IPS-NIHi7 (cell line): ENCODE measurements at regions not wholly inside any gene's neighbourhood (a gene's known extent, or its start where the extent isn't known, plus 50 kb on each side); places are given as distances from the start of the nearest gene placed in this dataset.

Experiments used
- DNase-seq: peaks from one replicate; pipeline ENCODE4 v3.0.0; 2012; ENCODE audit warnings: mixed read lengths; ENCODE audit errors: extremely low spot score

DNA sequence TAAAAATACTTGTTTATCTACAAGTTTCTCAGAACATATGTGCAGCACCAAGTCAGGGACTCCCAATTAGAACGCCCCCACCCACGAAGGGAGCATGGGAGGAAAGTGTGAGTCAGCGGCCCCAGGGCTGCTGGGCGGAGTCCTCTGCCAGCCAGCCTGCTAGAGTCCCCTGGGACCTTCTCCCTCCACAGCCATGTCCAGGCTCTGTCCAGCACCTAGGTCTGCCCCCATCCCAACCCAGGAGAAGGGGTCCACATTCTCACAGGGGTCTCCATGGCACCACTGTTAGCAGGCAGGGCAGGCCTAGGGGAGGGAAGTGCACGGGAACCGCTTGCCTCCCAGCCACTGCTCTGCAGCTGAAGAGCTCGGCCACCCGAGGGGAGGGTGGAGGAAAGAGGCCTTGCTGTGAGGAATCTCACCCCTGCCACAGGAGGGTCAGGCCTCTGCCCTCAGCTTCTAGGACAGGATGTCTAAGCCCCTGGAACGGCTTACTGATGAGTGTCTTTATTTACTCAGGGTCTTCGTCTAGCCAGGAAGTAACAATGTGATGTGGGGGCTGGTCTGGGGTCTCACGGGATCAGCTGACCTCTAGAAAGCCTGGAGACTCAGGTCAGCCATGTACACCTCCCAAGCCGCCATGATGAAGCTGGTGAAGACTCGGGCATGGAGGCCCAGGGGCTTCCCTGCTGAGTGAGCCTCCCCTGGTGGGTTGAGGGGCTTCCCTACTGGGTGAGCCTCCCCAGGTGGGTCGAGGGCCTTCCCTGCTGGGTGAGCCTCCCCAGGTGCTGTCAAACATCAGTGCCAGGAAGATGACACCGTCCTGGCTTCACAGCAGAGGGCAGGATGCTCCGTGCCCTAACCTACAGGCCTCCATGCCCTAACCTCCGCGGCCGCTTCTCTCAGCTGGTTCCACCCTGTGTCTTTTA, 190.3 kb downstream of the RBFOX3 start:
- no peak for DNase-seq

DNA sequence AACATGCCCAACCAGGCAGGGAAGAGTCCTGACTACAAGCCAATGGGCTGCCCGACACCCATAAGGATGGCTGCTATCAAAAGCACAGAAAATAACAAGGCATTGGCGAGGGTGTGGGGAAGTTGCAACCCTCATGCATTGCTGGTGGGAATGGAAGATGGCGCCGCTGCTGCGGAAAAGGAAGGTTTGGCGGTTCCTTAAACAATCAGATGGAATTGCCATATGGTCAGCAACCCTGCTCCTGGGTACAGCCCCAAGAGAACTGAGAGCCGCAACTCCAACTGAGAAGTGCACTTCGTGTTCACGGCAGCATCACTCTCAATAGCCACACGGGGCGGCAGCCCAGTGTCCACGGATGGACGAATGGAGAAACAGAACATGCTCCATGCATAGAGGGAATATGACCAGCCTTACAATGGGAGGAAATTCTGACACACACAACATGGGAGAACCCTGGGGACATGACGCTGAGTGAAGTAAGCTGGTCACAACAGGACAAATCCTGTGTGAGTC, 193.3 kb downstream of the RBFOX3 start:
- no peak for DNase-seq

DNA sequence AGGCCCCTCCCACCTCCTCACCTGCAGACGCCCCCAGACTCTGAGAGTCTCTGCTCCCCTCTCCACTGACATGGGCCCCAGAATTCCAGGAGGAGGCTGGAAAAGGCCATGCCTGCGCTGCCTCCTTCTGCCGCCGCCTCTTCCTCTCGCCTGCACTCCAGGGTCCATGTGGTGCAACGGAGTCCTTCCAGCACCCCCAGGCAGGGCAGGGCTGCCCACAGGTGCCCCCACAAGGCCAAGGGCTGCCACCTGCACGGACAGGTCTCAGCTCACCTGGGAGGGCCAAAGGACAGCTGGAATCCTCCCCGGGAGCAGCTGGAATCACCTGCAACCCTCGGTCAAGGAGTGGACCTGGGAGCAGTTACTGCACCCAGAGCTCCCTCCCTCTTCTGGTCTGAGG, 194.9 kb downstream of the RBFOX3 start:
- DNase-seq: no peak

DNA sequence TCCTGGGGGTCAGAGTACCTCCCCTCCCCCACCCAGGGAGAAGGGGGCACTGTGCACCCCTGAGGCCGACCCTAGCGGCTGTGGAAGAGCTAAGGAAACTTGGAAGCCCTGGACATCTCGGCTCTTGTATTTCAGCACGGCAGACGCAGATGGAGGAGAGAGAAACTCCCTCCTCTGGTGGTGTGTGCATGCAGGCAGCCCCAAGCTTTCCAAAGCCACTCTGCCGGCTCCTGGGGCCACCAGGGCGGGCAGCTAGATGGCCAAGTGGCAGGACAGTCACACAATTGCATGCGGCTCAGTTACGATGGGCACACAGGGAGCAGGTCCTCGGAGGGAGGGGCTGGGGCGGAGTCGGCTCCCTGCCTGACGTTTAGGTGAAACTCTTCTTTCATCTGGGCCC, 195.5 kb downstream of the RBFOX3 start:
- no peak for DNase-seq

DNA sequence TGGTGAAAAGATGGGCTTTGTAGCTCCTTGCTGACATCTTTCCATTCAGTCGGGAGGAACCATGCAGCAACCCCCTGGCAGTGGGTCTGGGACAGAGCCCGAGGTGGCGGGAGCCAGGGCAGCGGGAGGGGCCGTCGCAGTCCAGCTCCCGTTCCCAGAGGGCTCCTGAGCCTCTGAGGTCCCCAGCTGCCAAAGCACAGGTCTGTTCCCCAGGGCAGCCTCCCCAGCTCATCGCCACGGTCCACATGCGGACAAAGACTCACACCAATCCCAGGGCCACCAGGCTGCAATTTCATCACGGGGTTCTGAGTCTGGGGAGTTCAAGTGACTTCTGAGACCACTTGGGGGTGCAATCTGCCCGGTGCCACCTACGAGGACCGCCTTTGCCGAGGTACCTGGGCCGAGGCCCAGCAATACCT, 196.0 kb downstream of the RBFOX3 start:
- no peak for DNase-seq

DNA sequence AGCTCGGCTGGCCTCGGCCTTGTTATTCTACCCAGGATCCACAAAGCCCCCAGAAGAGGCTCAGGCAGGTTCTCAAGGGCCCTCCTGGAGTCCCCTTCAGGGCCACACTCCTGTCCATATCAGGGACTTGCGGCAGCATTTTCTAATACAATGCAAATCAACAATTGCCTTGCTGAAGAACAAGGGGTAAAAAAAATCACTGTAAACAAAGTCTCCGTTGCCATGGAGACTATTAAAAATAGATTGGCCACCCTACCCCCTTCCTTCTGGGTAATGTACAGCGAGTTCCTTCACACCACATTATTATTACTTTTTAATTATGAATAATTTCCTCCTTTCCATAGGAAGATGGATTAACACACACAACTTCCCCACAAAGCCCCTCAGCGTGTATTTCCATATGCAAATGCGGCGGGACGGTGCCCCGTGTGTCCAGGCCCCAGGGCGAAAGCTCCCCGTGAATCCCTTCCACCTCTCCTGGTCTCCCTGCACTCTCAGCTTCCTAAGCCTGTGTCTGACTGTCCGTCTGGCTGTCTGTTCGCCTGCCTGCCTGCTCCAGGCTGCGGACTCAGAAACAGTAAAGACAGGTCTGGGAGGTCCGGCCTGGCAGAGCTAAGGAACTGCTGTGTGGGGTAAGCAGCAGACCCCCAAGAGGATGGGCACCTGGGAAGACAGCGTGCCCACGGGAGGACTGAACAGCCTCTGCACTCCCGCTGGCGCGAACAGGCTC, 196.6 kb downstream of the RBFOX3 start:
- no peak for DNase-seq

DNA sequence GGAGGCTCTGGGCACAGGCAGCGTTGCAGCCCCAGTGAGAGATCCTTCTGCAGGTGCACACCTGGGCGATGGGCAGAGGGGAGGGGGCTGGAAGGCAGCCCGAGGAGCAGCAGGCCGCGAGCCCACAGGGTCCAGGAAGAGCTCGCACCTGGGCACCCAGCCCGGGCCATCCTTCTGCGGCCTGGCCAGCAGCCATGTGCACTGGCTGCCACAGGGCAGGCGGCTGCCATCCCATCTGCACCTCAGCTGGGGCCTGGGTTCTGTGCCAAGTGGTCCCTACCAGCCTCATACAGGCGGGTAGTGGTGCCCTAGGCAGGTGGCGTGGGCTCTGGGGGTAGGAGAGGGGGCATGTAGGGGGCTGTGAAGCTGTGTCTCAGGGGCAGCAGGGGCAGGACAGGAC, 197.2 kb downstream of the RBFOX3 start:
- DNase-seq: no peak

DNA sequence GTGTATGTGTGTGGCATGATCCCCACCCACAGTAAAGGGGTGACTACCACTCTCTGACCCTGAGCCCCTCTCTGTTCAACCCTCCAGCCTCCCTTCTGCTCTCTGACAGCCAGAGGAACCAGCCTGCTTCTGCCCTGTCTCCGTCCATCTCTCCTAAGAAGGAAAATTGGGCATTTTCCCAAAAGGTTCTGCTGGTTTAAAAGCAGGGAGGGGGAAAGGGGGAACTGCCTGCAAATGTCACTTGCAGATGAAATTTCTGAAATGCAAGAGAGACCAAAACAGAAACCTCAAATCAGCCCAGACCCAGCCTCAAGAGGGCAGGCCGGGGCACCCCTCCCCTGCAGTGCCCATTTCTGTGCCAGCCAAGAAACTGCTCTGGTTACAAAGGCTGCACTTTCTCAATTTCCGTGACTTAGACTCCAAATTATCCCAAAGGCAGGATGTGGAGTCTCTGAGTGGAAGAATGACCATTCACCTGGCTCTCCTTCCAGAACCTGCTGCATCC, 197.9 kb downstream of the RBFOX3 start:
- DNase-seq: no peak

DNA sequence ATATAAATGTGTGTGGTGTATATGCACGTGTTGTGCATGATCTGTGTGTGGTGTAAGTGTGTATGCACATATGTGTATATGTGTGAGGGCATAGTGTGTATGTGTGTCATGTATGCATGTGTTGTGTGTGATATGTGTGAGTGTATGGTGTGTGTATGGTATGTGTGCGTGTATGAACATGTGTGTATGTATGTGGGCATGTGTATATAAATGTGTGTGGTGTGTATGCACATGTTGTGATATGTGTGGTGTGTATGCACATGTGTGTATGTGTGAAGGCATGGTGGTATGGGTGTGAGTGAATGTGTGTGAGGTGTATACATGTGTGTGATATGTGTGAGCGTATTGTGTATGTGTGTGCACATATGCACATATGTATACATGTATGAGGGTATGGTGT, 198.7 kb downstream of the RBFOX3 start:
- DNase-seq: no peak

DNA sequence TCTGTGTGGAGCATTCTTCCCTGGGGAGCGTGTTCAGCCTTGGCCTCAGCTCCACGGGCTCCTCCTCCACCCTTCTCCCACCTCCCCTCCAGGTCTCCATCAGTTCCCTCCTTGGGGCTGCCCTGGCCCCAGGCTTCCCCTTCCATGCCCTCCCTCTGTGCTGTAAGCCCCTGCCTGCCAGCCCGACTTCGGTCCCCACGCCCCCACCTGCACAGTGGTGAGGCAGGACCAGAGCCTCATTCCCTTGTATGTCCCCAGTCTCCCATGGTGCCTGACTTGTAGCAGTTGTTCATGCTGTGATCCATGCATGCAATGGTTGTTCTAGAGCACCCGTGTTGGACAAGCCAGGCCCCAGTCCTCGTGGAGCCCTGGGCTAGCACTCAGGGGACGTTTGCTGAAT, 199.4 kb downstream of the RBFOX3 start:
- no peak for DNase-seq

DNA sequence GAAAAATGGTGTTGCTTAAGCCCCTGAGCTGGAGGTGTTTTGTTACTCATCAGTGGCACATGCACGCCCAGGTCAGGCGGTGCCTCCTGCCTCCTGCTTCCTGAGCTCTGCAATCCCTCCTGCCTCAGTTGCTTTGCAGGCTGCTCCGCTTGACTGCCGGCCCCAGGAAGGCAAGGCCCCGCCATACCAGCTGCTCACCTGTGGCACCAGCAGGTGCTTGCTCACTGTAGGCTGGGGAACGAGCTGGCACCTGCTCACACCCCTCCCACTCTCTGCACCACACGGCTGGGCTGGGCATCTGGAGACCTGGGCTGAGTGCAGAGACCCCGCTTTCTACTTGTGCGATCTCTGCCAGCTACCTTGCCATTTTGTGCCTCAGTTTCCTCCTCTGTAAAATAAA, 200.2 kb downstream of the RBFOX3 start:
- no peak for DNase-seq

DNA sequence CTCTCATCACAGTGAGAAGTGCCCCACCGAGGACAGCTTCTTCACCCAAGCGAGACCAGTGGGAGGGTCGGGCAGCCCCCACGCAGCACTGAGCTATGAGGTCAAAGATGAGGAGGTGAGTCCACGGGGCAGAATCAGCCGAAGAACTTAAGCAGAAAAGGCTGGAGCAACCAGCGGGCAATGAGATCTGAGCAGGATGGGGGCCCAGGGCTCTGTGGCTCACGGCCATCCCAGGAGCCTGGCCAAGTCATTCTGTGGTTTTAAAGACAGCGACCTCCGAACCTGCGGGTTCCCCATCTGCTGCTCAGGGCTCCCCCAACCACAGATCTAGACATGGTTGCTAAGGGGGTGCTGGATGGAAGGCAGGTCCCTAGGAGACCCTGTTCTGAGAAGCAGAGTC, 202.6 kb downstream of the RBFOX3 start:
- no peak for DNase-seq

DNA sequence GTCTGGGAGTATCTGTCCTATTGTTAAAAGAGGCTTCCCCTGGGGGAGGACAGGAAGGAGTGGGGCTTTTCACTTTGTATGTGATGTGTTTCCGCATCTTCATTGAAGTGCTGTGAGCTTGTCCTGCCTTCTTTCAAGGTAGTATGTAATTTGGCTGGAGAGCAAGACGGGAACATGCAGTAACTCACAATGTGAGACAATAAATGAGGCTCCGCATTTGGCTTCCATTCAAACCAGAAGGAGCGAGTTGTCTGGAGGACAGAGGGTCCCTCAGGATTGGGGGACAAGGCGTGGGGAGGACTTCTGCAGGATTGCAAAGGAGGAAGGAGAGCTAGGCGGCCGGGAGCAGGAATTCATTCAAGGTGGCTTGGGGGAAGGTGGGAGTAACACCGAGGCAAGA, 203.5 kb downstream of the RBFOX3 start:
- no peak for DNase-seq

DNA sequence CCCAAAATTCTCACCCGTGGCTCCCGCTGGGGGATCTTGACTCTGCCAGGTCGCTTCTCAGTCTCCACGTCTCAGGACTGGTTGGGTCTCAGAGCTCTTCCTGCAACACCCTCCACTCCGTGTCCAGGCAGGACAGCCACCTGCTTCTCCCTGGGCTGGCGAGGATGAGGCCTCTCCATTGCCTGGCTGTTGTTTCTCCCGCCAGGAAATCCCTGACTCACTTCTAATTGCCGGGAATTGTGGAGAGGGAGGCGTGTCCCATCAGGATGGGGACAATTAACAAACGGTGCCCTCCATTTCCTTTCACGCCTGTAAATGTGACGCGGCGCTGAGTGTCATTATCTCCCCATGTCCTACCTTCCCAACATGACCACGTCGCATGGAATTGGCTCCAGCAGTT, 204.5 kb downstream of the RBFOX3 start:
- no peak for DNase-seq

DNA sequence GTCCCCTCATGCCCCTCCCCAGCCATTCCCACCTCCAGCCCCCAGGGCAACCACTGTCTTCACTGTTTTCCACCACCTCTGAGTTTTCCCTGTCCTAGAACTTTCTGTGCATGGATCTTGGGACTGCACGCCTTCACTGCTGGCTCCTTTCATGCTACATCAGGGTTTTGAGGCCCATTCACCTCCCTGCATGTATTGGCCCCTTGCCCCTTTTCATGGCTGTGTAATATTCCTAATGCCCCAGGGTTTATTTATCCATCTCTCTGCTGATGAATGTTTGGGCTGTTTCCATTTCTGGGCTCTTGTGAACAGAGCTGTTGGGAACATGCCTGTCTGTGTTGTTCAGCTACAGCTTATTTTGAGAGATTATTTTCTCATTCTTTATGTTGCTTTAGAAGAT, 205.0 kb downstream of the RBFOX3 start:
- no peak for DNase-seq

DNA sequence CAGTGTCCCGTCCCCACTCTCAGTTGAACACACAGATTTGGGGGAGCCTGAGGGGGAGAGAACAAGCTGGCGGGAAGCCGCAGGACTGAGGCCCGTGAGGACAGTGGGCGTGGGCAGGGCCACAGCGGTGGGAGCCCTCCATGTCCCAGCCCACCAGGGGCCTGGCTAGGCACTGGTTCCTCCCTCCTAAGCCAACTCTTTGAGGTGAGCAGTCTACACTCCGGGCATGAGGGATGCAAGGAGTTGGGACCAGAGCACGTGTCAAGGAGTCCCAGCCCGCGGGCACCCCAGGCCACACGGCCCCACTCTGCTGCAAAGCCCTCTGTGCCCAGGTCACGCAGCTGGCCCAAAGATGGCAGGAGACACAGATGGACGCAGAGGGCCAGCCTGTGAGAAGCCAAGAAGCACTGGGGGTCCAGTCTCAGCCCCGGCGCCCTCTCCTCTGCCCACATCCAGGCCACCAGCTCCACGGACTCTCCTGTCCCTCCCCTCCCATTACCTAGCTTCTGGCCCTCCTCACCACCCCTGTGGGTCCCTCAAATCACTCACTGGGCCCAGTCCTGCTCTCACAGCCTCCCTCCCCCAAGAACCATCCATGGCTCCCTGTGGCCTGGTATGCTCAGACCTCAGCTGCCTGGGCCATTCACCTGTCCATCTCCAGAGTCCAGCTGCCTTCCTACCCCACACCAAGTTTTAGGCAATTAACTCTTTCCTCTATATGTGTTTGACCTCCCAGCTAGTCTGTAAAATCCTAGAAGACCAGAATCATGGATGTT, 206.5 kb downstream of the RBFOX3 start:
- no peak for DNase-seq

DNA sequence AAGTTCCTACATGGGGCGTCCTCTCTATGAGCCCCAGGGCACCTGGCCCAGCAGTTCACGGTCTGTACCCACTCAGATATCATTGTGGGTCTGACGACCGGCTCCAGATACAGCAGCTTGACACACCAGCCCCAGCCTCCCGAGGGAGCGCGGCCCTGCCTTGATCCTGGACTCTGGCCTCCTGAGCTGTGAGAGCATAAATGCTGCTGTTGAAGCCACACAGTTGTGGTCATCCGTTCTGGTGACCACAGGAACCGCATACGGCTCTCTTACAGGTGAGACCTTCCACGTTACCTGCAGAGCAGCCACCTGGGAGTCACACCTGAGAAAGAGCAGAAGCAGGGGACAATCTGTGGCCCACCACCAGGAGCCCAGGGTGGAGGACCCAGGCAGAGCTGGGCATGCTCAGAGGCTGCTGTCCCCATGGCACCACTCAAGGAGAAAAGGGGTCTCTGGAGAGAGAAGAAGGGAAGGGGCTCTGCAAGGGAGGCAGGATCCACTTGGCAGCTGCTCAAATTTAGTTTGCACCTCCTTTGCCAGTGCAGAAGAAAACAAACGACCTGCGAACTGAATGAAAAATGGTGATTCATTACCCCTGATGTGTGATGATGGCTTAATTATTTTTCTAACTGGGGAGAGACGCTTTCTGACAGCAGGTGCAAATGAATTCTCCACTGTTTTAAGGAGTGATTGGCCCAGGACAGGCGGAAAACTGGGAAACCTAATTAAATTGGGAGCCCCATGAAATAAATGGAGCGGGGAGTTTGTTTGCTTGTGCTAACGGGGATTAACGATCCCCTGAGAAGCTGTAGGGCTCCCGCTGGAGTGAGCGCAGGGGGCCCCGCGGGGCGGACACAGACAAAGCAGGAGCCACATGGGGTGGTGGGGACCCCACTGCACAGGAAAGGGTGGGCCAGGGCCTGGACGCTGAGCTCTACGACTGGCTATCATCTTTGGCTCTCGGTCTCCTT, 208.9 kb downstream of the RBFOX3 start:
- DNase-seq: no peak

DNA sequence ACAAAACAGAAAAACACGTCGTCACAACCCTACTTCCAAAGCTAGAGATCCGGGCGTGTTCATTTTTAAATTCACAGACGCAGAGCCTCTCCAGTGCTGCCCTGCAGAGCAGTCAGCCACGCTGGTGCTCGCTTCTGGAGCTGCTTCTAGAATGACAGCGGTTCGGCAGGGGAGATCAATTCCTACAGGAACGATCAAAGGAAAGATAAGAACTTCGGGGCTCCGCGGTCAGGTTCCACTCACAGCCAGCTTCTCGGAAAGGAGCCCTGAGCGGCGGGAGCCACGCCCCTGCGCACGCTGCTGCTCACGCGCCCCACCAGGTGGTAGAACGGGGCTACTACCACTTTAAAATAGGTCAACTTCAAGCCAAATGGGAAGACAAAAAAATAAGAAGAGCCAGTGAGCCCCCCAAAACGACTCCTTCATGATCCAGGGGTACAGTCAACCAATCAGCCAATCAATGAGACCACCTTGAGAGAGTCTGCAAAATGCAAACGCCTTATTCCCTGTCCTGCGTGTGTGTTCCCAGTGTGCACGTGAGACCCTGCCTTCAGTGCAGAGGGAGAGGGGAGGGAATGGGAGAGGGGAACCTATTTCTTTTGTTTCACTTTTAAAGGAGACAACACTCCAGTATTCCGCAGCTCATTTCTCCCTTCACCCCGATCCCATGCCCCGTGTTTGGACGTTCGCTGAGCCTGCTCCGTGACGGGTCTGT, 209.7 kb downstream of the RBFOX3 start:
- peak; percentile 87 for DNase-seq

DNA sequence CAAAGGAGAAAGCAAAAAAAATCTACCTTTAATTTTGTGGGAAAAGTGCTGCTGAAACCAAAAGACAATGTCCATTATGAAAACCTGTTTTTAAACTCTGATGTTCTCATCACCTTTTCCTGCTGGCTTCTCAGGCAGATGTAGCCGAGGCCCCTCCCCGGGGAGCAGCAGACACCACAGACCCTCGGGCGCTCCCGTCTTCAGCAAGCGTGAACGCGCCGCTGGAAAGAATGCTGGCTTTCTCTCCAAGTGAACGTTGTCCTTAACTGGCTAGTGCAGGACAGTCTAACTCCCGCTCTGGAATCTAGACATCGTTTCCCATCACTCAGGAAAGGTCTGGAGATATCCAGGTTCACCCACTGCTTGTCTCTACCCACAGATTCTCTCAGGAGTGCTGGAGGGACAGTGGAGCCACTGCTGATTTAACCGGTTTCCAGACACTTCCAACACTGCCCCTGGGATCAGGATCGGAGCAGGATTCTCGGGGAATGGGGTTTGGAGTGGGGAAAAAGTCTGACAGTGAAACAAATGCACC, 211.2 kb downstream of the RBFOX3 start:
- DNase-seq: no peak

DNA sequence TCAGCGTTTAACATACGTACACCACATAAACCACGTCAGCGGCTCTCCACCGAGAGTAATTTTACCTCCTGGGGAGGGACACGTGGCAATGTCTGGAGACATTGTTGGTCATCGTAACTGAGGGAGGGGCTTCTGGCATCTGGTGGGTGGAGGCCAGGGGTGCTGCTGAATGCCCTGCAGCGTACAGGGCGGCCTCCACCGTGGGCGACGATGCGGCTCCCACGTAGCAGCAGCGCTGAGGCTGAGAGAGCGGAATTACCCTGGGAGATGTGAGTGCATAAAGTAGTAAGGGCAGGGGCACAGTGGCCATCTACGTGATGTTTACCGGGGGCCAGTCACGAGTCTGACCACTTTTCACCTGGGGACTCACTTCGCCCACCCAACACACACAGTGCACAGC, 212.4 kb downstream of the RBFOX3 start:
- DNase-seq: no peak
